Ovary (tissue), 7 donors: ENCODE measurements at regions not wholly inside any gene's neighbourhood (a gene's known extent, or its start where the extent isn't known, plus 50 kb on each side); places are given as distances from the start of the nearest gene placed in this dataset.
"Not testable (repeated sequence)": the region's sequence is repeated elsewhere in the genome, so short reads cannot be mapped to it uniquely, and the experiment has no call there.

Source experiments
- DNase-seq, 5 donors: peaks; one replicate each; pipeline ENCODE4 v3.0.0-alpha.2; 2019 to 2020
- H3K27ac ChIP-seq, 2 donors: fragments of 200-600 bp; one replicate each; pipeline versions ENCODE4 v1.5.1 to v1.8.0; 2019 to 2022
- H3K27me3 ChIP-seq: fragments of 200-600 bp; one replicate; pipeline ENCODE4 v1.8.0; 2022
- H3K36me3 ChIP-seq: fragments of 200-600 bp; sonication (generic); one replicate; pipeline ENCODE4 v1.5.1; 2019
- H3K4me1 ChIP-seq: one replicate; pipeline ENCODE4 v1.8.1; 2013; ENCODE audit warnings: mild to moderate bottlenecking, moderate library complexity; ENCODE audit not compliant: insufficient read depth
- H3K4me3 ChIP-seq: fragments of 200-600 bp; sonication (generic); one replicate; pipeline ENCODE4 v1.5.1; 2017
- H3K9me3 ChIP-seq, 2 donors: fragments of 200-600 bp in 1 of 2; sonication (generic) in 1 of 2; one replicate each; pipeline versions ENCODE4 v1.5.1 to v1.8.1; 2013 to 2019; ENCODE audit warnings: mild to moderate bottlenecking in 1 of 2, moderate library complexity in 1 of 2
- EP300 ChIP-seq: sonication (generic); formaldehyde crosslinking; IDR thresholded peaks from one replicate; pipeline ENCODE4 v1.6.1; 2017; ENCODE audit warnings: antibody characterized with exemption
- POLR2A ChIP-seq: fragments of 450-650 bp; IDR thresholded peaks from one replicate; pipeline ENCODE4 v1.6.1; 2017; ENCODE audit warnings: antibody characterized with exemption, mild to moderate bottlenecking, moderate library complexity
- WGBS, 3 donors: extraction: QIAGEN DNeasy Blood & Tissue Kit in 1 of 3; methylation state at CpG; one replicate each; pipeline versions ENCODE4 v1.1.5 to v1.1.7; 2013 to 2017; 5-methylcytosine and 5-hydroxymethylcytosine counted together
- intact Hi-C, 4 donors: fragments of 100-400 bp; cut with DNase I; formaldehyde crosslinking; loops; one replicate each; pipeline versions ENCODE4 v1.11.0 to v1.15.1; 2022 to 2023
- TF ChIP-seq, protein P1 (sequence below), 3 donors: fragments of 450-650 bp in 2 of 3; fragments of 200-600 bp in 1 of 3; IDR thresholded peaks; one replicate each; pipeline versions ENCODE4 v1.5.1 to v1.8.0; 2016 to 2022; ENCODE audit warnings: antibody characterized with exemption in 3 of 3, mild to moderate bottlenecking in 1 of 3
- donor health status: DM: no; HTN: no; CAD: no; lungs with moderate emphysema.
- donor health status: DM: no; HTN: no; CAD: no.
- donor health status: Bipolar disorder and iron deficiency.
- donor health status: DM: no; HTN: no; CAD: no.
- donor health status: DM: yes; HTN: yes; CAD: no.

DNA sequence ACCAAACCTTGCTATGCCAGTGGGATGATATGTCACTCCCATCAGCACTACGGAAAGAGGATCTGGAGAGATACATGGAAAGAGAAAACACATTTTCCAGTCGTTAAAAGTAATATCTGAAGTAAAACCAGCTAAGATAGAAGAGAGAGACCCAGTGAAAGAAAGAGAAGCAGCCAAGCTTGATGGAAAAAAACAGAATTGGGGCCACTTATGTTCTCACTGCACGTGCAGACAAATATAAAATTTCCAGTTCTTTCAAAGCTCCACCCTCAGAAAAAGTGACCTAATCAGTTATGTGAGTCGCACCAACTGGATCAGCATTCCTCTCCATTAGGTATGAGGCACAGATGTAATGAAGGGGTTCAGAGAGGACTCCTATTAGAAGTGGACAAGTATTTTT, 266.1 kb downstream of the MTERF1 start:
- no peak overlapping the region for H3K27ac ChIP-seq
- TF ChIP-seq EP300 (no peak), POLR2A (no peak)
- TF ChIP-seq, protein P1, sequence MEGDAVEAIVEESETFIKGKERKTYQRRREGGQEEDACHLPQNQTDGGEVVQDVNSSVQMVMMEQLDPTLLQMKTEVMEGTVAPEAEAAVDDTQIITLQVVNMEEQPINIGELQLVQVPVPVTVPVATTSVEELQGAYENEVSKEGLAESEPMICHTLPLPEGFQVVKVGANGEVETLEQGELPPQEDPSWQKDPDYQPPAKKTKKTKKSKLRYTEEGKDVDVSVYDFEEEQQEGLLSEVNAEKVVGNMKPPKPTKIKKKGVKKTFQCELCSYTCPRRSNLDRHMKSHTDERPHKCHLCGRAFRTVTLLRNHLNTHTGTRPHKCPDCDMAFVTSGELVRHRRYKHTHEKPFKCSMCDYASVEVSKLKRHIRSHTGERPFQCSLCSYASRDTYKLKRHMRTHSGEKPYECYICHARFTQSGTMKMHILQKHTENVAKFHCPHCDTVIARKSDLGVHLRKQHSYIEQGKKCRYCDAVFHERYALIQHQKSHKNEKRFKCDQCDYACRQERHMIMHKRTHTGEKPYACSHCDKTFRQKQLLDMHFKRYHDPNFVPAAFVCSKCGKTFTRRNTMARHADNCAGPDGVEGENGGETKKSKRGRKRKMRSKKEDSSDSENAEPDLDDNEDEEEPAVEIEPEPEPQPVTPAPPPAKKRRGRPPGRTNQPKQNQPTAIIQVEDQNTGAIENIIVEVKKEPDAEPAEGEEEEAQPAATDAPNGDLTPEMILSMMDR (IDR thresholded peaks at IDR 0.05): no peak
- no peaks in the 10 kb centered on the region for H3K27me3 ChIP-seq
- H3K4me3 ChIP-seq: no peak overlapping the region
- H3K9me3 ChIP-seq: no peaks in the 10 kb centered on the region
- 78 to 83% (median 81%) methylated on average over 4 of the region's 4 CpGs for WGBS, 3 donors
- no peak for DNase-seq
- no peaks in the 10 kb centered on the region for H3K36me3 ChIP-seq
- H3K4me1 ChIP-seq: no peaks in the 10 kb centered on the region
- intact Hi-C loops: no loop called here

DNA sequence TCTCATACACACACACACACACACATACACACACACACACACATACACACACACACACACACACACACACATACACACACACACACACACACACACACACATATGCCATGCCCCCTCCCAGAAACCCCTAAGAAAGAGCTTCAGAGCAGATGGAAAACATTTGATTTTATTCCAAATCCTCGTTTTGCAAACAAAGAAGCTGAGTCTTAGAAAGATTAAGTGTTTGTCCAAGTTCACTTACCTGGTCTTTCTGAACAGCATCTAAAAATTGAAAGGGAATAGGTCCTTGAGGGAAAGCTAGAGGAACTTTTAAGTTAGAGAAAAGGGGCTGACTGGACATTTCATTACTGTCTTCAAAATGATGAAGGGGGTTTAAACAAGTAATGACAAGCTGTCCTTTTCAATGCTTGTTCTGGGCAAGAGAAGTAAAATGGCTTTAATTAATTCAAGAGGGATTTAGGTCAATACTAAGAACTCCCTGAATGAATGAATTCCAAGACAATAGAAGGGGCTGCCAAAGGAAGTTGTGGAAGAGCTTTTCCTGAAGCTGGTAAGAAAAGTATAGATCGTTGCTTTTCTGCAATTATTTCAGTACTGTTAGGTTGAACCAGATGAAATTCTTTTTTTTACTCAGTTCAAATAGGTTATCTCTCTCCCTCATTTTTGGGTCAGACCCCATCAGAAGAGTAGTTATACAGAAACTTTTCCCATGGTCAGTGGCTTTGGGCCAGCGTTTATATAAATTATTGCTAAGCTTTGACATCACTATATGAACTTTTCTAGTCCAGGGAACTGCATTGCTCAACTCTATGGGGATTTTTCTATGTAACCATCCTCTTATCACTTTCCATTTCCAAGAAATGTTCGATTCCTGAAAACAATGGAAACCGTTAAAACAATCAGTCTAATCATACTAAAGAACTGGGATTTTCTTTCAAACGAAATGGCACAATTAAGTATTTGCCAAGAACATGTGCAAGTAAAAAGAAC, 261.4 kb downstream of the MTERF1 start:
- Histone ChIP-seq H3K4me1 (no peaks in the 10 kb centered on the region), H3K36me3 (no peaks in the 10 kb centered on the region), H3K27me3 (no peaks in the 10 kb centered on the region), H3K4me3 (no peak overlapping the region), H3K9me3 (no peaks in the 10 kb centered on the region), H3K27ac (no peak overlapping the region)
- TF ChIP-seq EP300: no peak
- TF ChIP-seq, protein P1 (IDR thresholded peaks at IDR 0.05): no peak
- TF ChIP-seq POLR2A: no peak
- DNase-seq: no peak
- intact Hi-C loops: no loop called here
- 36 to 49% (median 45%) methylated on average over 6 of the region's 6 CpGs for WGBS, 3 donors

DNA sequence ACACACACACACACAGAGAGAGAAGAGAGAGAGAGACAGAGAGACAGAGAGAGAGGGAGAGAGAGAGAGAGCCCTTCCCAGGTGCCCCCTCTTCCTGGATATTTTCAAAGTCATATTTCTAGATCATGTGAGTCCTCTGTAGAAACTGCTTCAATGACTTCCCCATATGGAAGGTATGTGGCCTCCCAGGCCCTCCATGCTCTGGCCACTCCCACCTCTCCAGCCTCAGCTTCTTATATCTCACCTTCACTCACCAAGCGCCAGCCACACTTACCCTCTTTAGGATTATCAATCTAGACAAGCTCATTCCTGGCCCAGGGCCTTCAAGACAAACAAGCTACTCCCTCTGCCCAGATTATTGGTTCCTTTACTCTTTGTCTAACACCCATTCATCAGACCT, 259.7 kb downstream of the MTERF1 start:
- H3K27ac ChIP-seq: no peak overlapping the region
- no peaks in the 10 kb centered on the region for H3K9me3 ChIP-seq
- intact Hi-C loops: no loop called here
- no peaks in the 10 kb centered on the region for H3K36me3 ChIP-seq
- no peak for DNase-seq
- TF ChIP-seq POLR2A (no peak), EP300 (no peak)
- TF ChIP-seq, protein P1 (IDR thresholded peaks at IDR 0.05): no peak
- WGBS, 3 donors: 93 to 100% (median 96%) methylated on average over 1 of the region's 1 CpG
- H3K4me3 ChIP-seq: no peak overlapping the region
- no peaks in the 10 kb centered on the region for H3K27me3 ChIP-seq
- H3K4me1 ChIP-seq: no peaks in the 10 kb centered on the region

DNA sequence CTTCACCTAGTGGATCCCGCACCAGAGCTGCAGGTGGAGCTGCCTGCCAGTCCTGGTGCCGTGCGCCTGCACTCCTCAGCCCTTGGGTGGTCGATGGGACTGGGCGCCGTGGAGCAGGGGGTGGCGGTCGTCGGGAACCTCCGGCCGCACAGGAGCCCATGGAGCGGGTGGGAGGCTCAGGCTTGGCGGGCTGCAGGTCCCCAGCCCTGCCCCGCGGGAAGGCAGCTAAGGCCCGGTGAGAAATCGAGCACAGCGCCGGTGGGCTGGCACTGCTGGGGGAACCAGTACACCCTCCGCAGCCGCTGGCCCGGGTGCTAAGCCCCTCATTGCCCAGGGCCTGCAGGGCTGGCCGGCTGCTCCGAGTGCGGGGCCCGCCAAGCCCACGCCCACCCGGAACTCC, 253.2 kb downstream of the MTERF1 start:
- H3K27ac ChIP-seq, H3K4me1 ChIP-seq, H3K4me3 ChIP-seq, H3K9me3 ChIP-seq, H3K27me3 ChIP-seq, H3K36me3 ChIP-seq, intact Hi-C loops, DNase-seq: not testable (repeated sequence)
- 92 to 97% (median 96%) methylated on average over 16 to 28 of the region's 28 CpGs for WGBS, 3 donors

DNA sequence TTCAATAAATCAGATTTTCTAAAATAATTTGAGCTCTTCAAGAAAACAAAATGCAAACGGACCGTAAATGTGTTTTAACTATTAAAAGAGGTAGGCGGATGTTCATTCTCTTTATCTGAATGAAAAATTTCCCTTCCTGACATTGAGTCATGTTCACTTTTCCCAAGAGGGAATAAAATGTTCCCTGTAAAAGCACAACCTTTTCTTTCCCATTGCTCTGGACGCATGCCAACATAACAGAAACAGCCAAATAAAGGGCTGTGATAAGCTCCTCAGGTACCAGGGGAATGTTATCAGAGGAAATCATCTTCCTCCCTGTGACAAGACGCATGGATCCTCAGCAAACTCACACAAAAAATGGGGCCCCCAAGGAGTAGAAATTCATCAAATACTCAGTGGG, 251.8 kb downstream of the MTERF1 start:
- no peaks in the 10 kb centered on the region for H3K27me3 ChIP-seq
- H3K4me1 ChIP-seq: no peaks in the 10 kb centered on the region
- H3K9me3 ChIP-seq: no peaks in the 10 kb centered on the region
- H3K36me3 ChIP-seq: no peaks in the 10 kb centered on the region
- TF ChIP-seq POLR2A (no peak), EP300 (no peak)
- TF ChIP-seq, protein P1 (IDR thresholded peaks at IDR 0.05): no peak
- no peak overlapping the region for H3K4me3 ChIP-seq
- intact Hi-C loops: no loop called here
- 26 to 45% (median 40%) methylated on average over 5 of the region's 5 CpGs for WGBS, 3 donors
- DNase-seq: no peak
- H3K27ac ChIP-seq: no peak overlapping the region
